A549 (cell line): ENCODE measurements at regions not wholly inside any gene's neighbourhood (a gene's known extent, or its start where the extent isn't known, plus 50 kb on each side); places are given as distances from the start of the nearest gene placed in this dataset.

Experiments
- ATAC-seq, 2 experiments: fragments of 200-7000 bp in 1 of 2; fragments of >200 bp in 1 of 2; cut with Nextera tagmentation in 1 of 2; cut with Tn5 transposase in 1 of 2; 3 replicates each; pipeline versions ENCODE4 v1.8.0 to v1.9.1; 2018 to 2020; ENCODE audit warnings: mild to moderate bottlenecking in 1 of 2, moderate library complexity in 1 of 2
- CTCF ChIA-PET: fragments of 300-600 bp; sonication (Branson Sonifier 250); formaldehyde crosslinking; extraction: SDS; loops from one replicate; lab custom pipeline; 2021; ENCODE audit warnings: antibody characterized with exemption, inconsistent platforms; lab: Yijun Ruan, JAX
- POLR2A ChIA-PET: fragments of 350-600 bp; formaldehyde crosslinking; extraction: SDS; loops from one replicate; lab custom pipeline; 2021; ENCODE audit warnings: antibody characterized with exemption, inconsistent platforms; lab: Yijun Ruan, JAX
- DNase-seq, 2 experiments: peaks; one replicate each; pipeline versions ENCODE4 v3.0.0 to v3.0.0-alpha.2; 2011 to 2016; ENCODE audit warnings: low read depth in 1 of 2, low spot score in 1 of 2
- FAIRE-seq: peaks from 2 replicates; lab custom pipeline; 2011; peaks lifted over from hg19 to GRCh38; lab: Jason Lieb, UNC
- H3K27ac ChIP-seq, 2 experiments: fragments of >200 bp; sonication (Bioruptor Twin); formaldehyde crosslinking; 3 replicates each; pipeline ENCODE4 v1.5.1; 2016 to 2017
- H3K4me1 ChIP-seq: fragments of >200 bp; sonication (Bioruptor Twin); formaldehyde crosslinking; 3 replicates; pipeline ENCODE4 v1.6.1; 2016
- H3K4me2 ChIP-seq: fragments of >200 bp; sonication (Bioruptor Twin); formaldehyde crosslinking; 3 replicates; pipeline ENCODE4 v1.6.1; 2016
- H3K4me3 ChIP-seq: fragments of >200 bp; sonication (Bioruptor Twin); formaldehyde crosslinking; 3 replicates; pipeline ENCODE4 v1.5.1; 2016
- H3K9me3 ChIP-seq: fragments of >200 bp; sonication (Bioruptor Twin); formaldehyde crosslinking; 3 replicates; pipeline ENCODE4 v1.6.1; 2016
- CHD2 ChIP-seq: fragments of 150-350 bp; IDR thresholded peaks from 2 replicates; pipeline ENCODE4 v1.6.1; 2014; ENCODE audit warnings: low read length; ENCODE audit not compliant: partially characterized antibody
- EHMT2 ChIP-seq: fragments of 200-600 bp; sonication (generic); IDR thresholded peaks from 2 replicates; pipeline ENCODE4 v1.6.1; 2016; ENCODE audit warnings: antibody characterized with exemption, low read depth, mild to moderate bottlenecking, moderate library complexity
- FOSL2 ChIP-seq, 2 experiments: fragments of 450-650 bp in 1 of 2; fragments of >200 bp in 1 of 2; sonication (Bioruptor Twin) in 1 of 2; formaldehyde crosslinking; IDR thresholded peaks; 2 replicates each; pipeline versions ENCODE4 v1.5.0 to v1.6.1; 2016 to 2020; ENCODE audit warnings: mild to moderate bottlenecking in 1 of 2, moderate library complexity in 1 of 2
- HOXA7 ChIP-seq: fragments of 250-450 bp; sonication (Bioruptor Pico); IDR thresholded peaks from 2 replicates; pipeline ENCODE4 v1.5.0; 2020; ENCODE audit warnings: mild to moderate bottlenecking, moderate library complexity
- HOXB13 ChIP-seq: fragments of 250-450 bp; sonication (Bioruptor Pico); IDR thresholded peaks from 2 replicates; pipeline ENCODE4 v1.5.0; 2020; ENCODE audit warnings: low read depth, mild to moderate bottlenecking, moderate library complexity
- HOXB5 ChIP-seq: fragments of 250-450 bp; sonication (Bioruptor Pico); IDR thresholded peaks from 2 replicates; pipeline ENCODE4 v1.5.0; 2020; ENCODE audit warnings: mild to moderate bottlenecking, moderate library complexity
- KDM5A ChIP-seq: fragments of 200-600 bp; sonication (generic); IDR thresholded peaks from 2 replicates; pipeline ENCODE4 v1.6.1; 2016; ENCODE audit warnings: antibody characterized with exemption, mild to moderate bottlenecking
- MYC ChIP-seq: IDR thresholded peaks from 2 replicates; pipeline ENCODE4 v1.6.1; 2012; ENCODE audit warnings: mild to moderate bottlenecking, inconsistent platforms, low read length, improper control_type of control experiment, borderline replicate concordance
- NPAS2 ChIP-seq: fragments of 250-450 bp; sonication (Bioruptor Pico); IDR thresholded peaks from 2 replicates; pipeline ENCODE4 v1.8.0; 2022; ENCODE audit warnings: mild to moderate bottlenecking, moderate library complexity, borderline replicate concordance
- PHF8 ChIP-seq: fragments of 200-600 bp; sonication (generic); IDR thresholded peaks from 2 replicates; pipeline ENCODE4 v1.6.1; 2016; ENCODE audit warnings: low read depth, mild to moderate bottlenecking, antibody characterized with exemption, moderate library complexity, borderline replicate concordance
- POLR2AphosphoS2 ChIP-seq: conservative IDR thresholded peaks from 2 replicates; pipeline ENCODE4 v1.6.1; 2012; ENCODE audit warnings: low read length, improper control_type of control experiment, inconsistent platforms
- RCOR1 ChIP-seq: fragments of 150-350 bp; IDR thresholded peaks from 2 replicates; pipeline ENCODE4 v1.6.1; 2014; ENCODE audit warnings: antibody characterized with exemption, low read length, low read depth
- TFCP2L1 ChIP-seq: fragments of 250-450 bp; sonication (Bioruptor Pico); IDR thresholded peaks from 2 replicates; pipeline ENCODE4 v1.5.0; 2021; ENCODE audit warnings: mild to moderate bottlenecking
- ZC3H11A ChIP-seq: fragments of 450-650 bp; IDR thresholded peaks from 2 replicates; pipeline ENCODE4 v1.6.1; 2014; ENCODE audit warnings: antibody characterized with exemption, mild to moderate bottlenecking
- ZSCAN20 ChIP-seq: fragments of 250-450 bp; sonication (Bioruptor Pico); IDR thresholded peaks from 2 replicates; pipeline ENCODE4 v1.8.0; 2022; ENCODE audit warnings: mild to moderate bottlenecking, moderate library complexity
- WGBS: methylation state at CpG from one replicate; pipeline ENCODE4 v1.1.6; 2017; ENCODE audit errors: missing lambda C conversion rate; 5-methylcytosine and 5-hydroxymethylcytosine counted together
- TF ChIP-seq, protein P1 (sequence below): IDR thresholded peaks from 2 replicates; pipeline ENCODE4 v1.6.1; 2012; ENCODE audit warnings: low read depth, borderline replicate concordance
- TF ChIP-seq, protein P2 (sequence below): fragments of 250-450 bp; sonication (Bioruptor Pico); IDR thresholded peaks from 2 replicates; pipeline ENCODE4 v1.5.0; 2020; ENCODE audit warnings: low read depth, mild to moderate bottlenecking, moderate library complexity
- TF ChIP-seq, protein P3 (sequence below): fragments of >200 bp; sonication (Bioruptor Twin); formaldehyde crosslinking; IDR thresholded peaks from 3 replicates; pipeline ENCODE4 v1.6.1; 2016
- TF ChIP-seq, protein P4 (sequence below): fragments of 250-450 bp; sonication (Bioruptor Pico); IDR thresholded peaks from 2 replicates; pipeline ENCODE4 v1.5.0; 2021; ENCODE audit warnings: mild to moderate bottlenecking, moderate library complexity, borderline replicate concordance

DNA sequence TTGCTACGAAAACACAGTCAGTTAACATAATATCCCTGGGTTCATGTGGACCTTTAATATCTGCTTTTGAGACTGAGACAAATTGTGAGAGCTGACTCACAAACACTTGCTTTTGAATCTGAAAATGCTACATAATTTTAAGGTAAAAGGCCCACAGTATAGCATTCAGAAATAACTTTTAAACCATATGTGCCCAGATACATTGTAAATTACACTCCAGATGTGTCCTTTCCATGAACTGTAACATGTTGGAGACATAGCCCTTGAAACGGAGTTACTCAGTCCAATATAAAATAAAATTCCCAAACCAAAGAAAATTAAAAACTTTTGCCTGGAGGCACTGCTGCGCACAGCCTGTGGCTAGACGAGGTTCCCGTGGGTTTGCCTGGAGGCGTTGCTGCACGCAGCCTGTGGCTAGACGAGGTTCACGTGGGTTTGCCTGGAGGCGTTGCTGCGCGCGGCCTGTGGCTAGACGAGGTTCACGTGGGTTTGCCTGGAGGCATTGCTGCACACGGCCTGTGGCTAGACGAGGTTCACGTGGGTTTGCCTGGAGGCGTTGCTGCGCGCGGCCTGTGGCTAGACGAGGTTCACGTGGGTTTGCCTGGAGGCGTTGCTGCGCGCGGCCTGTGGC lies 131.9 kb upstream of the ALKAL2 start:
- WGBS: 59% methylated on average over 17 of the region's 28 CpGs
- POLR2A ChIA-PET: no interaction called here

DNA sequence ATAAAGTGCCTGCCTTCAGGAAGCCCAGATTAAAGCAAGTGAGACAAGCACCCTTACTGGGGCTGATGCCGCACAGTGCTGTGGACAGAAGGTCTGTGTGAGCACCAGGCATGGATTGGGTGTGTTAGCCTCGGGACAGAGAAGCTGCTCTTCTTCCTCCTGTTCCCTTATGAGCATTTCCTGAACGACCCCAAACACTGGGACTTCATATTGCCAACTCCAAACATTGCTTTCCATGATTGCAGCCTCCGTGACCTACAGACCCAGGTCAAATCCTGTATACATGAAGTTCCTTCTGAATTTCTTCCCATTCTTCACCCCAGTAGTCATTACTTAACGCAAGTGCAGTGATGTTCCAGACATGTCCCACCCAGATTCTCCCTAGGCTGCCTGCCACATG lies 129.8 kb upstream of the ALKAL2 start:
- Histone ChIP-seq H3K4me2 (no peak overlapping the region), H3K27ac (no peak overlapping the region), H3K4me1 (no peaks in the 10 kb centered on the region), H3K9me3 (peaks cover 6% of the 10 kb centered on the region), H3K4me3 (no peak overlapping the region)
- DNase-seq (no peak), FAIRE-seq (no peak), ATAC-seq (no peak)
- ChIA-PET CTCF (no interaction called here), POLR2A (no interaction called here)
- 10% methylated on average over 5 of the region's 5 CpGs for WGBS
- no peak for TF ChIP-seq PHF8
- no peak for TF ChIP-seq CHD2
- TF ChIP-seq, protein P1, sequence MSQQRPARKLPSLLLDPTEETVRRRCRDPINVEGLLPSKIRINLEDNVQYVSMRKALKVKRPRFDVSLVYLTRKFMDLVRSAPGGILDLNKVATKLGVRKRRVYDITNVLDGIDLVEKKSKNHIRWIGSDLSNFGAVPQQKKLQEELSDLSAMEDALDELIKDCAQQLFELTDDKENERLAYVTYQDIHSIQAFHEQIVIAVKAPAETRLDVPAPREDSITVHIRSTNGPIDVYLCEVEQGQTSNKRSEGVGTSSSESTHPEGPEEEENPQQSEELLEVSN: no peak
- no peak for TF ChIP-seq TFCP2L1 (CRISPR knock-in tag)
- TF ChIP-seq POLR2AphosphoS2: no peak
- TF ChIP-seq EHMT2: no peak
- no peak for TF ChIP-seq NPAS2
- TF ChIP-seq ZC3H11A: no peak
- no peak for TF ChIP-seq MYC
- TF ChIP-seq KDM5A: no peak
- TF ChIP-seq HOXB13 (CRISPR knock-in tag): no peak
- TF ChIP-seq, protein P2, sequence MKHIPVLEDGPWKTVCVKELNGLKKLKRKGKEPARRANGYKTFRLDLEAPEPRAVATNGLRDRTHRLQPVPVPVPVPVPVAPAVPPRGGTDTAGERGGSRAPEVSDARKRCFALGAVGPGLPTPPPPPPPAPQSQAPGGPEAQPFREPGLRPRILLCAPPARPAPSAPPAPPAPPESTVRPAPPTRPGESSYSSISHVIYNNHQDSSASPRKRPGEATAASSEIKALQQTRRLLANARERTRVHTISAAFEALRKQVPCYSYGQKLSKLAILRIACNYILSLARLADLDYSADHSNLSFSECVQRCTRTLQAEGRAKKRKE (CRISPR knock-in tag): no peak
- TF ChIP-seq HOXA7: no peak
- no peak for TF ChIP-seq FOSL2 (IDR thresholded peaks at IDR 0.05)
- TF ChIP-seq FOSL2 (CRISPR knock-in tag; IDR thresholded peaks at IDR 0.05): no peak
- TF ChIP-seq, protein P3, sequence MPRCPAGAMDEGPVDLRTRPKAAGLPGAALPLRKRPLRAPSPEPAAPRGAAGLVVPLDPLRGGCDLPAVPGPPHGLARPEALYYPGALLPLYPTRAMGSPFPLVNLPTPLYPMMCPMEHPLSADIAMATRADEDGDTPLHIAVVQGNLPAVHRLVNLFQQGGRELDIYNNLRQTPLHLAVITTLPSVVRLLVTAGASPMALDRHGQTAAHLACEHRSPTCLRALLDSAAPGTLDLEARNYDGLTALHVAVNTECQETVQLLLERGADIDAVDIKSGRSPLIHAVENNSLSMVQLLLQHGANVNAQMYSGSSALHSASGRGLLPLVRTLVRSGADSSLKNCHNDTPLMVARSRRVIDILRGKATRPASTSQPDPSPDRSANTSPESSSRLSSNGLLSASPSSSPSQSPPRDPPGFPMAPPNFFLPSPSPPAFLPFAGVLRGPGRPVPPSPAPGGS: no peak
- TF ChIP-seq ZSCAN20 (CRISPR knock-in tag): no peak

More for the DNA sequence above, 131.9 kb upstream of the ALKAL2 start:
- no peak overlapping the region for H3K4me3 ChIP-seq
- H3K9me3 ChIP-seq: peaks cover 6% of the 10 kb centered on the region
- TF ChIP-seq, protein P4, sequence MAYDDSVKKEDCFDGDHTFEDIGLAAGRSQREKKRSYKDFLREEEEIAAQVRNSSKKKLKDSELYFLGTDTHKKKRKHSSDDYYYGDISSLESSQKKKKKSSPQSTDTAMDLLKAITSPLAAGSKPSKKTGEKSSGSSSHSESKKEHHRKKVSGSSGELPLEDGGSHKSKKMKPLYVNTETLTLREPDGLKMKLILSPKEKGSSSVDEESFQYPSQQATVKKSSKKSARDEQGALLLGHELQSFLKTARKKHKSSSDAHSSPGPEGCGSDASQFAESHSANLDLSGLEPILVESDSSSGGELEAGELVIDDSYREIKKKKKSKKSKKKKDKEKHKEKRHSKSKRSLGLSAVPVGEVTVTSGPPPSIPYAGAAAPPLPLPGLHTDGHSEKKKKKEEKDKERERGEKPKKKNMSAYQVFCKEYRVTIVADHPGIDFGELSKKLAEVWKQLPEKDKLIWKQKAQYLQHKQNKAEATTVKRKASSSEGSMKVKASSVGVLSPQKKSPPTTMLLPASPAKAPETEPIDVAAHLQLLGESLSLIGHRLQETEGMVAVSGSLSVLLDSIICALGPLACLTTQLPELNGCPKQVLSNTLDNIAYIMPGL (CRISPR knock-in tag): no peak
- TF ChIP-seq, protein P2 (CRISPR knock-in tag): no peak
- no peak for TF ChIP-seq PHF8
- TF ChIP-seq HOXB5 (CRISPR knock-in tag): no peak
- TF ChIP-seq RCOR1: no peak
- TF ChIP-seq, all 56 proteins: peak for 0
- ATAC-seq (no peak), DNase-seq (no peak), FAIRE-seq (no peak)
- Histone ChIP-seq H3K27ac (no peak overlapping the region), H3K4me2 (no peak overlapping the region), H3K4me1 (no peaks in the 10 kb centered on the region)
- CTCF ChIA-PET: no interaction called here
